ENCODE measurements at regions not wholly inside any gene's neighbourhood (a gene's known extent, or its start where the extent isn't known, plus 50 kb on each side); places are given as distances from the start of the nearest gene placed in this dataset.
"Not testable (repeated sequence)": the region's sequence is repeated elsewhere in the genome, so short reads cannot be mapped to it uniquely, and the experiment has no call there.

DNA sequence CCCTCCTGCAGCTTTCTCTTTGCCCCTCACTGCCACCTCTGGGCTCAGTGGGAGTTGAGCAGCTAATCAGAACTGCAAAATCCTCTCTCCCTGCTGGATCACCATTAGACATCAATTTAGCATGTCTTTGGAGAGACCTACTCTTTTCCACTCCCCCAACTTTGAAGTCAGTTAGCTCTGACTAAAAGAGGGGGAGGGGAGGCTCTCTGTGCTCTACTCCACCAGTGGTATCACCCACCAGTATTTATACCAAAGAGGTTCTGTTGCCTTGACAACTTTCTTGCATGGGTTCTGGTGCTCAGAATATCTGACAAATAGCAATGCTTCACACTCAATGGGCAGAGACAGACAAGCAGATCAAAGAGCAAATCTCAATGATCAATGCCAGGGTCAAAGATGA, 146.2 kb upstream of the ROPN1 start:
- DNase-seq (ENCODE audit: low read depth) = no peak

DNA sequence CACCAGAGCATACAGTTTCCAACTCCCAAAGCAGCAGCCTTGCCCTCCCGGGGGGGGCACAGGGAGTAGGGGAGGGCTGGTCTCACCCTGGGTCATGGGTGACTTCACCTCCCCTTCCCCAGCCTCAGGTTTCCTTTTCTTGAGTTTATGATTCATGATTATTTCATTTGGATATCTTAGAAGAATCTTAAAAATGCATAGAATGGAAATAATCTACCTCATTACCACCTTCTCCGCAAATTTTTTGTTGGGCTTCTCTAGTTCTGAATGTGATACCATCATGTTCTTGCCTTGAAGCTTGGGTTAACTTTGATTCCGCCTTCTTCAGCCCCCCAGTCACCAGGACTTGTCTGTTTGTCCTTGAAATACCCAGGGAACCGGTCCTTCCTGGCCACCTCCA, 148.8 kb upstream of the ROPN1 start:
- no peak for DNase-seq (ENCODE audit: low read depth)

DNA sequence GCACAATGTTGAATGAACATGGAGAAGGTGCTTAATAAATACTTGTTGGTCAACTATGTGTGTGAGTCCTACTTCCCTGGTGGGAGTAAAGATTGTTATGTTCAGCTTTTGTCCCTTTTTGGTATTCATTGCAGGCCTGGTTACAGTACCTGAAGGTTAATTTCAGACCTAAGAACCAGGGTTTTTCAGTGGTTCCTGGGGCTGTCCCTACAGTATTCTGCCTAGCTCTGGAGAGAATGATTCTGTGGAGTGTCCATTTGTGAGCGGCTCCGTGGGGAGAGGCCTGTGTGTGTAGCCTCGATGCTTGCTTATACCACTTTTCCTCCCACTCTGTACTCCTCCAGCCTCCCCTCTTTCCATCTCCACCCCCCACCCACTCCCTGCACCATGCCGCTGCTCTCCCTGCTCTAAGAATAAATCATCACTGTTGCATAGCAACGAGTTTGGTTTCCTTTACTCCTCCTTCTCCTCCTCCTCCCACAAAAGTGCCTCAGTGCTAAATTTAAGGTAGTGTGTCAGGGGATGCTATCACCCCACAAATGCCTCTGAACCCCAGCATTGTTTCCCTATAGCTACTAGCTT, 150.6 kb upstream of the ROPN1 start:
- DNase-seq (ENCODE audit: low read depth) = no peak

- no peak for DNase-seq (ENCODE audit: low read depth)
Measured at GRCh38 chr3:124143047-124143446, 151.1 kb upstream of the ROPN1 start.

DNA sequence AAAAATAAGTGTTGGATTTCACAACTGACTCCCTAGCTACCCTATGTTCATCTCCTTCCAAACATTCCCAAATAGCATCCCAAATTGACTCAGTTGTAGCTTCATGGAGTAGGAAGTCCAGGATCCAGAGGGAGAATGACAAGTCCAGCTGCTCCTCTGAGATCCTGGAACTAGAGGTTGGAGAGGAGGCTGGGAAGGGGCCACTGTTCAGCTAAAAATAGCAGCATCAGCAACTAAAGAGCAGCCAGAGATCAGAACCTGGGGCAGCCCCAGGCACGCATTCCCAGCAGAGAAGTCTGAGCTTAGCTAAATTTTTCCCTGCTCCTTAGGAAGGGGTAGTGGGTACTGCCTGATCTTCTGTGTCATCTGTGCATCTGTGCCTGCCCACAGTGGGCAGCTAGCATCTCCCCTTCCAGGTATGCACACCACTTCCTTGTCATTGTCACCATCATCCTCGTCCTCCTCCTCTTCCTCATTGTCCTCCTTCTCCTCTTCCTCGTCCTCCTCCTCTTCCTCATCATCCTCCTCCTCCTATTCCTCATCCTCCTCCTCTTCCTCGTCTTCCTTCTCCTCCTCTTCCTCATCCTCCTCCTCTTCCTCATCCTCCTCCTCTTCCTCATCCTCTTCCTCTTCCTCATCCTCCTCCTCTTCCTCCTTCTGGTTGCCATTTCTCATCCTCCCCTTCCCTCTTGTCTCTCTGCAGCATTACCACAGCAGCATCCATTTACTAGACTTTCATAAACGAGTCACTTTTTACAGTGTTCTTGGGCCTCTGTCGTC, 152.3 kb upstream of the ROPN1 start:
- DNase-seq (ENCODE audit: low read depth) = no peak

DNA sequence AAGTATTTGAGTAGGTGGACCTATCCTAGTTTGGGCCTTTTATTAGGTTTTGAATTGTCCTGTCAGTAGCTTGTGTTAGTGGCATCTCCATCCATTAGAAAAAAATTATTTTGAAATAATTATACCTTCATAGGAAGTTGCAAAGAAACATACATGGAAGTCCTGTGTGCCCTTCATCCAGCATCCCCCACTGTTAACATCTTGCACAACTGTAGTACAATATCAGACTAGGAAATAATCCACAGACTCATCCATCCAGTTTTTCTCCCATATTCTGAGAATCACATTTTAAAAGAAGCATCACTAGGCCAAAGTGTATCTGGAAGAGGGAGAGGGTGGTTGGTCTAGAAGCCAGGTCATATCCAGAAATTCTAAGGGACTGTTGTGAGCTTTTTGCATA, 155.5 kb upstream of the ROPN1 start:
- no peak for DNase-seq (ENCODE audit: low read depth)

- DNase-seq (ENCODE audit: low read depth) = no peak
Measured at GRCh38 chr3:124147946-124148345, 156.0 kb upstream of the ROPN1 start.

DNA sequence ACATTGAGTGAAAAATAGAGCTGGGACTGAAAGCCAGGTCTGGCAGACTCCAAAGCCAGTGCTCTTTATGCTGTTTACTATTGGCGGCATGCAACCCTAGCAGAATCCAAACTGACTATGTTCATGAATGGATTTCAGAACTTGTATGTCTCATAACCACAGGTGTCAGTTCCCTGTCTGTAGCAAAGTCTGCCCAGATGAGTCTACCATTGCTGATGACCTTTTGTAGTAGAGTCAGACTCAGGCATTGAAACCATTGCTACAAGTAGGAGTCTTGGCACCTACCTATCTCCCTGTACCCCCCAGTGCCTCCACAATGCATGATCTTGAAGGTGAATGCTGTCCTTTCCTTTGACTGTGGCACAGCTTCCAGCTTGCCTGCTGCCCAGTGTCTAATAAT, 157.2 kb upstream of the ROPN1 start:
- no peak for DNase-seq (ENCODE audit: low read depth)

DNA sequence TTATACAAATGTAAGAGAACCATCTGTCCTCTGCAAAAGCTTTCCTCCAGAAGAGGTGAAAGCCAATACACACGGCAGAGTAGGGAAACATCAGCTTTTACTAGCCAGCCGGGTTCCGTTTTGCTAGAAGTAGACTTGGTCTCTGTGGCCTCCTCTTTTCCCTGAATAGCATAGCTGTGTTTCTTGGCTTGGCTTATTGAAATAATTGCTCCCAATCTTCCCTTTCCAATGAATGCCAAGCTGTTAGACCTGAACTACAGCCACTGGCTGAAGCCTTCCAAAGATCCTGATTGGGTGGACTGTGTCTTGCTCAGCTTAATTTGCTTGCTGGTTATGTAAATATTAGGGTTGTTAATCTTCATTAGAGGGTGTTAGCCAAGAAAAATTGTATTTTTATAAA, 157.8 kb upstream of the ROPN1 start:
- DNase-seq (ENCODE audit: low read depth) = no peak

DNA sequence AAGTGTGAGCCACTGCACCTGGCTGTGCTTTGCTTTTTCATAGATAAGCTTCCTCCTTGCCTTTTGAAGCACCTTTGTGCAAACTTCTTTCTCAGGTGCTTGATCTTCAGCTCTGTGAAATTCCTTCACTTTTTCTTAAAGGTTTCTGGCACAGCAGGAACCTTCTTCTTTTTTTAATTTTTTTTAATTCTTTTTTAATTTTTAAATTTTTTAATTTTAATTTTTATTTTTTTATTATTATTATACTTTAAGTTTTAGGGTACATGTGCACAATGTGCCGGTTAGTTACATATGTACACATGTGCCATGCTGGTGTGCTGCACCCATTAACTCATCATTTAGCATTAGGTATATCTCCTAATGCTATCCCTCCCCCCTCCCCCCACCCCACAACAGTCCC, 161.0 kb upstream of the ROPN1 start:
- DNase-seq (ENCODE audit: low read depth) = not testable (repeated sequence)

GRCh38 chr3:124156866-124157712, 165.2 kb upstream of the ROPN1 start:
- DNase-seq (ENCODE audit: low read depth) = no peak

GRCh38 chr3:124157748-124158147, 165.8 kb upstream of the ROPN1 start:
- DNase-seq (ENCODE audit: low read depth) = no peak

- no peak for DNase-seq (ENCODE audit: low read depth)
Measured at GRCh38 chr3:124158168-124158881, 166.4 kb upstream of the ROPN1 start.

DNA sequence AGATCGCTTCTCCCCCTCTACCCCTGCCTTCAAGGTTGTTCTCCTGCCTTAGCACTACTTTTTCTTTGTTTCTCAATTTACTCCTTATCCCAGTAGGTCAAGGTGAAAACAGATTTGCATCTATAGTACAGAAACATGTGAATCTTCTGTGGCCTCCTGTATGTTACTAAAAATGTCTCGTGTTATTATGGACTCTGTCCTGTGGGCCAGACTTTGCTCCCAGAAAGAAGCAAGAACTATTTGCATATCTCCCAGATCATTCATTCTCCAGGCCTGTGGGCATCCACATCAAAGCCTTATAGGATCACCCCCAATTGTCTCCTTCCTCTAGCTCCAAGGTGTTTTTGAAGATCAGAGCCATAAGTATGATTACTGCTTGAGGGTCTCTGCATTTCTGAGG, 169.5 kb upstream of the ROPN1 start:
- DNase-seq (ENCODE audit: low read depth) = no peak

DNA sequence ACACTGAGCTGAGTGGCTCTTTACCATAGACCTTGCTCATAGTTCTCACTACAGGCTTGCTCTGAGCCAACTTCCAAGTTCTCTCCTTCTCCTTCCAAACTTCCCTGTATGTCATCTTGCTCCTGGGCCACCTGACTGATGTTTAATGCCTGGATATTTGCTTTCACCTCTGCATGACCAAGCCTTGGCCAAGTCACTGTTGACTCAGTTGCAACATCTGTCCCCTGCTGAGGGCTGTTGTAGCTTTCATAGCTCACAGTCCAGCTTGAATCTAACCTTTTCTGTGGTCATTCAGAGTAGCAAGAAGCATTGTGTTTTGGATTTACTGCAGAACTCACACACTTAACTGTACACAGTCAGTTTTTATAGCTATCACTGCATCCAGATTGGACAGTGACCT, 171.8 kb upstream of the ROPN1 start:
- DNase-seq (ENCODE audit: low read depth) = no peak

DNA sequence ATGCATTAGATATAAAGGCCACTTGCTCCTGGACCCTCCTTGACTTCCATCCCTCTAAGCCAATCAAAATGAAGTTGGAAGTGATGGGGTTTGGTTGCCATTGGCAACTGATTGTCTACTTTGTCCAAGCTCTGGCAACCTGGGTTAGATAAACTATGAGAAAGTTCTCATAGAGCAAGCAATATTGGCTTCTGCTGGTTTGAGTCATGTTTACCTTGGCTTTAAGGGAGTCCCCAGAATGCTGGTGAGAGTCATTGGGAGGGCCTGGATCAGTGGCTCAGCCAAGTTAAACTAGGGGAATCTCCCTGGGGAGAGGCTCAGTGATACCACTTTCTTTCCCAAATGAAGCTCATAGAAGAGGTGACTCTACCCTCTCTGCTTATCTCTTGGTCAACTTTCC, 176.3 kb upstream of the ROPN1 start:
- DNase-seq (ENCODE audit: low read depth) = no peak

DNA sequence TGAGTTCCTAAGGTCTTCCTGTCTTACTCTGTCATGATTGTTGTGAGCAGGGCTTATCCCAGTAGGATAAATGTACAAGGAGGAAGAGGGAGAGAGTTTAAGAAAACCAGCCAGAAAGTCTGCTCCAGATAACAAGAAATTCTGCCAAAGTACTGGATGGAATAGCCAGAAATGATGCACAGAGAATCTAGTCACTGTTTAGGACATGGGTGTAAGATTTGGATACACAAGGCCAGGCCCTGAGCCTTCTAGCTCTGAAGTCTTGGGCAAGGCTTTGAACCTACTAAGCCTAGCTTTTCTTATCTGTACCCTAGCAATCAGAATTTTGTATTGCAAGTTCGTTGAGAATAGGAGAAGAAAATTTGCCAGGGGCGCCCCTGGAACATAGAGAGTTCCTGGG, 180.4 kb upstream of the ROPN1 start:
- no peak for DNase-seq (ENCODE audit: low read depth)

- DNase-seq (ENCODE audit: low read depth) = no peak
Measured at GRCh38 chr3:124172816-124173215, 180.9 kb upstream of the ROPN1 start.

- no peak for DNase-seq (ENCODE audit: low read depth)
Measured at GRCh38 chr3:124174476-124174875, 182.6 kb upstream of the ROPN1 start.

DNA sequence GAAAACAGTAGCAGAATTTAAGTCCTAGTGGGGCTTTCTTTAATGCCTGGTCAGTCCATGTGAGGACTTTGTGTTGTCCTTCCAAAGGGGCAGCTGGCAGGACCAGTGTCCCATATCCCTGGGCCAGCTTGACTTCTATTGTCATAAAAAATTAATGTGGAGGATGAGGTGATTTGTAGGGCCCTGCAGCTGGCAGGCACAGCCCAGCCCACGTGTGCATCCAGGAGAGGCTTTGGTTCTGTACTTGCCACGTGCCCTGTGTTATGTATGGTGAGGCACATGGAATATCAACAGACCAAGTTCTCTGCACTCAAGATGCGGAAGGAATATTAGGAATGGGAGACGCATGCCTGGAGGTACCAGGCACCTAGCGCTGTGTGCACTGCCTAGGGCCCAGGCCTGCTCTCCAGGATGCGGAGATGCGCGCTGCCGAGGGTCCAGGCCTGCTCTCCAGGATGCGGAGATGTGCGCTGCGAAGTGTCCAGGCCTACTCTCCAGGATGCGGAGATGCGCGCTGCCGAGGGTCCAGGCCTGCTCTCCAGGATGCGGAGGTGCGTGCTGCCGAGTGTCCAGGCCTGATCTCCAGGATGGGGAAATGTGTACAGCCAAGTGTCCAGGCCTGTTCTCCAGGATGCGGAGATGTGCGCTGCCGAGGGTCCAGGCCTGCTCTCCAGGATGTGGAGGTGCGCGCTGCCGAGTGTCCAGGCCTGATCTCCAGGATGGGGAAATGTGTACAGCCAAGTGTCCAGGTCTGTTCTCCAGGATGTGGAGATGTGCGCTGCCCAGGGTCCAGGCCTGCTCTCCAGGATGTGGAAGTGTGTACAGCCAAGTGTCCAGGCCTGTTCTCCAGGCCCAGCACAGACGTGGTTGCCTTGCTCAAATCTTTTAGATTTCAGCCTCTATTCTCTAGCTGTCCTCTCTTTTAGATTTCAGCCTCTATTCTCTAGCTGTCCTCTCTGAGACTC, 183.3 kb upstream of the ROPN1 start:
- no peak for DNase-seq (ENCODE audit: low read depth)

DNA sequence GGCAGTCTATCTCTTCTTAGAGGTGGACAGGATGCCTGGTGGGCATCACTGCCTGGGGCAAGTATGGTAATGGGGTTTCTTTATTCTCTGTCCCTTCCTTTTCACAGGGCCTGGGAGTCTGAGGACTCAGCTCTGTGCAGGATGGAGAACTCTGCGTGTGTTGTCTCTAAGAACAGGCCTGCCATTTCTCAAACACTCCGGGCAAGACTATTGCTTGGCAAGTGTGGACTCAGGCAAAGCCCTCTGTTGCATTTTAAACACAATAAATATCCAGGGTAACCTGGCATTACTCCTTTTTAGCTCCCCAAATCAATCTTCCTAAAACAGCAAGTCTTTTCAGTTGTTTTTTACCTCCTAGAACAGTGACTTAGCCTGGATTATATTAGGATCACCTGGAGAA, 185.1 kb upstream of the ROPN1 start:
- no peak for DNase-seq (ENCODE audit: low read depth)

Measured in activated T-helper 1 cell treated with Interleukin-2 at 50 U/mL for 16 hours (primary cell).